Stimulated activated CD8-positive, alpha-beta memory T cell treated with anti-CD3 and anti-CD28 coated beads, Interleukin-15, amount 100 ng/mL, for 48 hours (primary cell): ENCODE measurements at regions not wholly inside any gene's neighbourhood (a gene's known extent, or its start where the extent isn't known, plus 50 kb on each side); places are given as distances from the start of the nearest gene placed in this dataset.

Source experiments
- DNase-seq, 2 donors: peaks; one replicate each; pipeline ENCODE4 v3.0.0-alpha.2; 2020; ENCODE audit warnings: low read depth in 2 of 2

- no peak for DNase-seq
Observed at GRCh38 chr2:111219285-111219684, 98.6 kb downstream of the BCL2L11 start.

- DNase-seq: no peak
Observed at GRCh38 chr2:111219734-111220505, 99.2 kb downstream of the BCL2L11 start.

- no peak for DNase-seq
Observed at GRCh38 chr2:111220962-111221361, 100.2 kb downstream of the BCL2L11 start.

GRCh38 chr2:111221701-111222100, 101.0 kb downstream of the BCL2L11 start:
- no peak for DNase-seq

GRCh38 chr2:111222204-111222866, 101.6 kb downstream of the BCL2L11 start:
- DNase-seq: no peak

GRCh38 chr2:111225856-111226255, 105.1 kb downstream of the BCL2L11 start:
- DNase-seq: no peak

GRCh38 chr2:111226876-111227700, 106.4 kb downstream of the BCL2L11 start:
- no peak for DNase-seq

GRCh38 chr2:111227716-111228141, 107.0 kb downstream of the BCL2L11 start:
- DNase-seq: no peak

GRCh38 chr2:111231532-111232252, 111.0 kb downstream of the BCL2L11 start:
- DNase-seq: no peak

- no peak for DNase-seq
Observed at GRCh38 chr2:111235192-111236015, 114.7 kb downstream of the BCL2L11 start.

- no peak for DNase-seq
Observed at GRCh38 chr2:111236025-111236424, 115.3 kb downstream of the BCL2L11 start.

GRCh38 chr2:111238296-111238695, 117.6 kb downstream of the BCL2L11 start:
- DNase-seq: no peak

GRCh38 chr2:111239107-111239506, 118.4 kb downstream of the BCL2L11 start:
- DNase-seq: no peak

- DNase-seq: no peak
Observed at GRCh38 chr2:111239581-111240249, 119.0 kb downstream of the BCL2L11 start.

- no peak for DNase-seq
Observed at GRCh38 chr2:111243295-111243694, 122.6 kb downstream of the BCL2L11 start.

- DNase-seq: no peak
Observed at GRCh38 chr2:111244864-111245263, 124.2 kb downstream of the BCL2L11 start.

GRCh38 chr2:111246620-111247061, 125.9 kb downstream of the BCL2L11 start:
- DNase-seq: no peak

- DNase-seq: no peak
Observed at GRCh38 chr2:111247491-111247890, 126.8 kb downstream of the BCL2L11 start.

GRCh38 chr2:111249806-111250205, 129.1 kb downstream of the BCL2L11 start:
- no peak for DNase-seq

GRCh38 chr2:111250448-111251030, 129.8 kb downstream of the BCL2L11 start:
- DNase-seq: no peak
